HCT116 (cell line): ENCODE measurements at regions not wholly inside any gene's neighbourhood (a gene's known extent, or its start where the extent isn't known, plus 50 kb on each side); places are given as distances from the start of the nearest gene placed in this dataset.

ENCODE experiments used
- ATAC-seq: fragments of 200-7000 bp; cut with Tn5 transposase; 2 replicates; pipeline ENCODE4 v1.9.1; 2020; ENCODE audit warnings: mild to moderate bottlenecking, moderate library complexity
- BruUV-seq: library from RNA; stranded (reverse); fragments of 400-500 nt; replicated peaks from 2 replicates; lab custom pipeline; 2021; lab: Mats Ljungman, UMichigan
- CTCF ChIA-PET: fragments of 300-600 bp; sonication (Branson Sonifier 250); formaldehyde crosslinking; loops from one replicate; lab custom pipeline; 2021; ENCODE audit warnings: antibody characterized with exemption; lab: Charles Lee
- POLR2A ChIA-PET: fragments of 300-600, 350-600 bp; sonication (Branson Sonifier 250); formaldehyde crosslinking; loops from one replicate; lab custom pipeline; 2021; ENCODE audit warnings: antibody characterized with exemption; lab: Charles Lee
- RAD21 ChIA-PET, 2 experiments: fragments of 300-600 bp; sonication (Branson Sonifier 250); formaldehyde crosslinking; loops; one replicate each; lab custom pipeline; 2023; ENCODE audit warnings: low total read pairs in 2 of 2; ENCODE audit not compliant: uncharacterized antibody in 2 of 2, unreplicated experiment in 2 of 2, low non-redundant PET in 1 of 2; lab: Charles Lee
- DNase-seq: peaks from one replicate; pipeline ENCODE4 v3.0.0-alpha.2; 2010; ENCODE audit warnings: low read depth, low spot score
- H2AFZ ChIP-seq: fragments of 200-600 bp; shearing (Covaris generic), sonication (generic); 2 replicates; pipeline ENCODE4 v1.6.1; 2017; ENCODE audit warnings: low read depth, mixed run types, mixed read lengths, antibody characterized with exemption, low read length; ENCODE audit not compliant: poor library complexity, severe bottlenecking
- H3K27ac ChIP-seq: 2 replicates; pipeline ENCODE4 v1.5.1; 2012; ENCODE audit warnings: low read depth, low read length
- H3K27me3 ChIP-seq: fragments of 200-600 bp; sonication (generic); 2 replicates; pipeline ENCODE4 v1.6.1; 2016; ENCODE audit warnings: mixed run types, low read length, mixed read lengths; ENCODE audit not compliant: insufficient read depth
- H3K36me3 ChIP-seq, 2 experiments: fragments of 200-500 bp in 1 of 2; fragments of 200-600 bp in 1 of 2; sonication (Bioruptor generic) in 1 of 2; sonication (generic) in 1 of 2; 2 replicates each; pipeline versions ENCODE4 v1.5.1 to v1.6.1; 2014 to 2016; ENCODE audit warnings: low read length in 2 of 2, inconsistent platforms in 1 of 2, mixed read lengths in 1 of 2, mixed run types in 1 of 2; ENCODE audit not compliant: insufficient read depth in 2 of 2, control insufficient read depth in 1 of 2
- H3K4me1 ChIP-seq, 2 experiments: fragments of 200-600 bp in 1 of 2; sonication (generic) in 1 of 2; 2 replicates each; pipeline versions ENCODE4 v1.5.1 to v1.6.1; 2012 to 2017; ENCODE audit warnings: low read length in 2 of 2, inconsistent platforms in 1 of 2, mild to moderate bottlenecking in 1 of 2, mixed read lengths in 1 of 2, mixed run types in 1 of 2, moderate library complexity in 1 of 2; ENCODE audit not compliant: insufficient read depth in 2 of 2, control insufficient read depth in 1 of 2
- H3K4me2 ChIP-seq: fragments of 200-600 bp; sonication (generic); 2 replicates; pipeline ENCODE4 v1.6.1; 2017; ENCODE audit warnings: mixed run types, low read length, mixed read lengths
- H3K4me3 ChIP-seq, 2 experiments: fragments of 200-600 bp in 1 of 2; sonication (generic) in 1 of 2; replicated peaks in 1 of 2; 2 replicates each; pipeline ENCODE4 v1.5.1; 2011 to 2016; ENCODE audit warnings: low read length in 2 of 2, control low read depth in 1 of 2, low read depth in 1 of 2, mild to moderate bottlenecking in 1 of 2, mixed read lengths in 1 of 2, mixed run types in 1 of 2
- H3K79me2 ChIP-seq: fragments of 200-600 bp; sonication (generic); 2 replicates; pipeline ENCODE4 v1.6.1; 2017; ENCODE audit warnings: mild to moderate bottlenecking, mixed run types, low read length, moderate library complexity, mixed read lengths; ENCODE audit not compliant: insufficient read depth
- H3K9ac ChIP-seq: fragments of 200-600 bp; sonication (generic); 2 replicates; pipeline ENCODE4 v1.6.1; 2016; ENCODE audit warnings: low read length, mixed read lengths
- H3K9me2 ChIP-seq: fragments of 200-600 bp; sonication (generic), shearing (Covaris generic); 2 replicates; pipeline ENCODE4 v1.6.1; 2017; ENCODE audit warnings: mixed run types, mild to moderate bottlenecking, moderate library complexity; ENCODE audit not compliant: insufficient read depth
- H3K9me3 ChIP-seq, 2 experiments: fragments of 200-500 bp in 1 of 2; fragments of 200-600 bp in 1 of 2; sonication (Bioruptor generic) in 1 of 2; sonication (generic) in 1 of 2; 2 replicates each; pipeline ENCODE4 v1.6.1; 2014 to 2017; ENCODE audit warnings: low read length in 2 of 2, mixed read lengths in 2 of 2, inconsistent platforms in 1 of 2, low read depth in 1 of 2, mild to moderate bottlenecking in 1 of 2, mixed run types in 1 of 2, moderate library complexity in 1 of 2; ENCODE audit not compliant: control insufficient read depth in 1 of 2, insufficient read depth in 1 of 2
- H4K20me1 ChIP-seq: fragments of 200-600 bp; sonication (generic), shearing (Covaris generic); 2 replicates; pipeline ENCODE4 v1.6.1; 2017; ENCODE audit warnings: mixed run types, mild to moderate bottlenecking, moderate library complexity; ENCODE audit not compliant: insufficient read depth
- CBX3 ChIP-seq: IDR thresholded peaks from 2 replicates; pipeline ENCODE4 v1.6.1; 2012; ENCODE audit warnings: low read depth
- CEBPB ChIP-seq: IDR thresholded peaks from 2 replicates; pipeline ENCODE4 v1.6.1; 2012; ENCODE audit warnings: low read depth
- EZH2 ChIP-seq: fragments of 200-600 bp; sonication (generic); IDR thresholded peaks from 2 replicates; pipeline ENCODE4 v1.6.1; 2017; ENCODE audit warnings: antibody characterized with exemption, mixed run types
- EZH2phosphoT487 ChIP-seq: fragments of 200-600 bp; IDR thresholded peaks from 2 replicates; pipeline ENCODE4 v1.6.1; 2018; ENCODE audit warnings: antibody characterized with exemption, borderline replicate concordance
- FOSL1 ChIP-seq: IDR thresholded peaks from 2 replicates; pipeline ENCODE4 v1.6.1; 2012; ENCODE audit warnings: low read depth
- JUND ChIP-seq: IDR thresholded peaks from 2 replicates; pipeline ENCODE4 v1.6.1; 2012
- POLR2A ChIP-seq: IDR thresholded peaks from 2 replicates; pipeline ENCODE4 v1.7.0; 2011; ENCODE audit warnings: borderline replicate concordance; ENCODE audit not compliant: insufficient read depth, insufficient read length; ENCODE audit errors: extremely low read depth
- POLR2AphosphoS5 ChIP-seq: IDR thresholded peaks from 2 replicates; pipeline ENCODE4 v1.6.1; 2011; ENCODE audit warnings: mild to moderate bottlenecking, low read depth, low read length, moderate library complexity
- RAD21 ChIP-seq: IDR thresholded peaks from 2 replicates; pipeline ENCODE4 v1.6.1; 2012; ENCODE audit warnings: low read depth, mild to moderate bottlenecking
- SIN3A ChIP-seq: IDR thresholded peaks from 2 replicates; pipeline ENCODE4 v1.6.1; 2012; ENCODE audit warnings: low read depth
- SP1 ChIP-seq: IDR thresholded peaks from 2 replicates; pipeline ENCODE4 v1.6.1; 2012; ENCODE audit warnings: low read depth
- SRF ChIP-seq: IDR thresholded peaks from 2 replicates; pipeline ENCODE4 v1.6.1; 2012; ENCODE audit warnings: low read depth
- TCF7L2 ChIP-seq: IDR thresholded peaks from 2 replicates; pipeline ENCODE4 v1.7.0; 2011; ENCODE audit warnings: borderline replicate concordance, inconsistent platforms; ENCODE audit not compliant: insufficient read depth, insufficient read length; ENCODE audit errors: extremely low read depth
- ZFX ChIP-seq: fragments of 450-650 bp; IDR thresholded peaks from 2 replicates; pipeline ENCODE4 v1.6.1; 2017
- ZNF274 ChIP-seq: fragments of 200-500 bp; sonication (Bioruptor generic); IDR thresholded peaks from 2 replicates; pipeline ENCODE4 v1.6.1; 2014; ENCODE audit warnings: mild to moderate bottlenecking, low read depth, low read length, inconsistent platforms
- intact Hi-C: fragments of 100-400 bp; cut with micrococcal nuclease; formaldehyde crosslinking; loops from 2 replicates; pipeline ENCODE4 v1.10.0; 2022
- TF ChIP-seq, protein P1 (sequence below): IDR thresholded peaks from 2 replicates; pipeline ENCODE4 v1.6.1; 2012
- TF ChIP-seq, protein P2 (sequence below), 3 experiments: fragments of 200-600 bp in 1 of 3; sonication (generic) in 1 of 3; IDR thresholded peaks in 2 of 3; conservative IDR thresholded peaks in 1 of 3; 2 replicates each; pipeline ENCODE4 v1.5.1; 2012 to 2017; ENCODE audit warnings: low read depth in 2 of 3, low read length in 2 of 3, antibody characterized with exemption in 1 of 3, borderline replicate concordance in 1 of 3, control low read depth in 1 of 3, mild to moderate bottlenecking in 1 of 3, mixed read lengths in 1 of 3, mixed run types in 1 of 3, moderate library complexity in 1 of 3; ENCODE audit not compliant: insufficient read depth in 1 of 3
- TF ChIP-seq, protein P3 (sequence below): IDR thresholded peaks from 2 replicates; pipeline ENCODE4 v1.6.1; 2012; ENCODE audit warnings: low read depth
- TF ChIP-seq, protein P4 (sequence below): IDR thresholded peaks from 2 replicates; pipeline ENCODE4 v1.6.1; 2012

DNA sequence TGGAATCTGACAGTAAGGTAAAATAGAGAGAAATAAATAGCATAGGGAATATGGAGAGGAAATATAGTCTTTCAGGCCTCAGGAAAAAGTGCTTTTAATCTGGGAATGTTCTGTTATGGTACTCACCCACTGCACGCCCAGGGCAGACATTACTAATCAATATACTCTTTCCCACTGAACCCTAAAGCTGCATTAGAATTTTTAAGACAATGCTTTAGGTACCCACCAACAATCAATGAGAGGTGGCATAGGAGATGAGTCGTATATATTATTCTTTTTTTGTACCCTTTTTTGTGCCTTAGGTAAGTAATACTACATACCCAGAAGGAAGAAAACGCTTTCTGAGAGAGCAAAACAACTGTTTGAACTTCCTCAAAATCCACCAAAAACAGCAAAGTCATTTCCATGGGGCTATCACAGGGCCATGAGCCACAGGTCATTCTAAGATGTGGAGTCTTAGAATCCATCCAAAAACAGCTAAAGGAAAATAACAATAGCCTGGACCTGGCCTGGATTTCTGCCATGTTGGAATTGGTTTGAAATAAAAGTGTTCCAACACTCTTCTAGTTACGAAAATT is 542.1 kb downstream of the XYLT1 start:
- ATAC-seq, result no peak
- DNase-seq, result no peak
- Histone ChIP-seq H4K20me1 (no peaks in the 10 kb centered on the region), H3K4me2 (no peak overlapping the region), H3K4me1 (no peaks in the 10 kb centered on the region), H3K27ac (no peak overlapping the region), H3K9me2 (no peaks in the 10 kb centered on the region), H3K9ac (no peak overlapping the region), H3K27me3 (peaks cover 10% of the 10 kb centered on the region), H3K4me3 (no peak overlapping the region), H3K79me2 (no peaks in the 10 kb centered on the region), H3K36me3 (no peaks in the 10 kb centered on the region), H2AFZ (no peak overlapping the region), H3K9me3 (no peaks in the 10 kb centered on the region)
- intact Hi-C loops, result no loop called here
- ChIA-PET CTCF (no interaction called here), RAD21 (no interaction called here), POLR2A (no interaction called here)
- no TSS peak for BruUV-seq
- no peak for TF ChIP-seq JUND
- TF ChIP-seq, protein P1, sequence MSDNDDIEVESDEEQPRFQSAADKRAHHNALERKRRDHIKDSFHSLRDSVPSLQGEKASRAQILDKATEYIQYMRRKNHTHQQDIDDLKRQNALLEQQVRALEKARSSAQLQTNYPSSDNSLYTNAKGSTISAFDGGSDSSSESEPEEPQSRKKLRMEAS, result no peak
- TF ChIP-seq RAD21, result no peak
- TF ChIP-seq, protein P2, sequence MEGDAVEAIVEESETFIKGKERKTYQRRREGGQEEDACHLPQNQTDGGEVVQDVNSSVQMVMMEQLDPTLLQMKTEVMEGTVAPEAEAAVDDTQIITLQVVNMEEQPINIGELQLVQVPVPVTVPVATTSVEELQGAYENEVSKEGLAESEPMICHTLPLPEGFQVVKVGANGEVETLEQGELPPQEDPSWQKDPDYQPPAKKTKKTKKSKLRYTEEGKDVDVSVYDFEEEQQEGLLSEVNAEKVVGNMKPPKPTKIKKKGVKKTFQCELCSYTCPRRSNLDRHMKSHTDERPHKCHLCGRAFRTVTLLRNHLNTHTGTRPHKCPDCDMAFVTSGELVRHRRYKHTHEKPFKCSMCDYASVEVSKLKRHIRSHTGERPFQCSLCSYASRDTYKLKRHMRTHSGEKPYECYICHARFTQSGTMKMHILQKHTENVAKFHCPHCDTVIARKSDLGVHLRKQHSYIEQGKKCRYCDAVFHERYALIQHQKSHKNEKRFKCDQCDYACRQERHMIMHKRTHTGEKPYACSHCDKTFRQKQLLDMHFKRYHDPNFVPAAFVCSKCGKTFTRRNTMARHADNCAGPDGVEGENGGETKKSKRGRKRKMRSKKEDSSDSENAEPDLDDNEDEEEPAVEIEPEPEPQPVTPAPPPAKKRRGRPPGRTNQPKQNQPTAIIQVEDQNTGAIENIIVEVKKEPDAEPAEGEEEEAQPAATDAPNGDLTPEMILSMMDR (IDR thresholded peaks at IDR 0.05 in 2 of 3, conservative IDR thresholded peaks at IDR 0.05 in 1 of 3; ENCODE audit: borderline replicate concordance in 1 of 3, insufficient read depth in 1 of 3, low read depth in 2 of 3, low read length in 2 of 3), result no peak
- TF ChIP-seq, protein P3, sequence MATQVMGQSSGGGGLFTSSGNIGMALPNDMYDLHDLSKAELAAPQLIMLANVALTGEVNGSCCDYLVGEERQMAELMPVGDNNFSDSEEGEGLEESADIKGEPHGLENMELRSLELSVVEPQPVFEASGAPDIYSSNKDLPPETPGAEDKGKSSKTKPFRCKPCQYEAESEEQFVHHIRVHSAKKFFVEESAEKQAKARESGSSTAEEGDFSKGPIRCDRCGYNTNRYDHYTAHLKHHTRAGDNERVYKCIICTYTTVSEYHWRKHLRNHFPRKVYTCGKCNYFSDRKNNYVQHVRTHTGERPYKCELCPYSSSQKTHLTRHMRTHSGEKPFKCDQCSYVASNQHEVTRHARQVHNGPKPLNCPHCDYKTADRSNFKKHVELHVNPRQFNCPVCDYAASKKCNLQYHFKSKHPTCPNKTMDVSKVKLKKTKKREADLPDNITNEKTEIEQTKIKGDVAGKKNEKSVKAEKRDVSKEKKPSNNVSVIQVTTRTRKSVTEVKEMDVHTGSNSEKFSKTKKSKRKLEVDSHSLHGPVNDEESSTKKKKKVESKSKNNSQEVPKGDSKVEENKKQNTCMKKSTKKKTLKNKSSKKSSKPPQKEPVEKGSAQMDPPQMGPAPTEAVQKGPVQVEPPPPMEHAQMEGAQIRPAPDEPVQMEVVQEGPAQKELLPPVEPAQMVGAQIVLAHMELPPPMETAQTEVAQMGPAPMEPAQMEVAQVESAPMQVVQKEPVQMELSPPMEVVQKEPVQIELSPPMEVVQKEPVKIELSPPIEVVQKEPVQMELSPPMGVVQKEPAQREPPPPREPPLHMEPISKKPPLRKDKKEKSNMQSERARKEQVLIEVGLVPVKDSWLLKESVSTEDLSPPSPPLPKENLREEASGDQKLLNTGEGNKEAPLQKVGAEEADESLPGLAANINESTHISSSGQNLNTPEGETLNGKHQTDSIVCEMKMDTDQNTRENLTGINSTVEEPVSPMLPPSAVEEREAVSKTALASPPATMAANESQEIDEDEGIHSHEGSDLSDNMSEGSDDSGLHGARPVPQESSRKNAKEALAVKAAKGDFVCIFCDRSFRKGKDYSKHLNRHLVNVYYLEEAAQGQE, result no peak
- no peak for TF ChIP-seq EZH2phosphoT487
- no peak for TF ChIP-seq CBX3
- no peak for TF ChIP-seq SRF
- no peak for TF ChIP-seq TCF7L2
- TF ChIP-seq POLR2A, result no peak
- TF ChIP-seq FOSL1, result no peak
- TF ChIP-seq ZNF274, result no peak
- no peak for TF ChIP-seq SP1
- no peak for TF ChIP-seq SIN3A
- TF ChIP-seq ZFX, result no peak
- TF ChIP-seq, protein P4, sequence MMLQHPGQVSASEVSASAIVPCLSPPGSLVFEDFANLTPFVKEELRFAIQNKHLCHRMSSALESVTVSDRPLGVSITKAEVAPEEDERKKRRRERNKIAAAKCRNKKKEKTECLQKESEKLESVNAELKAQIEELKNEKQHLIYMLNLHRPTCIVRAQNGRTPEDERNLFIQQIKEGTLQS, result no peak
- TF ChIP-seq POLR2AphosphoS5, result no peak
- no peak for TF ChIP-seq EZH2
- TF ChIP-seq CEBPB, result no peak
